Esophagus squamous epithelium (tissue), 5 donors: ENCODE measurements at regions not wholly inside any gene's neighbourhood (a gene's known extent, or its start where the extent isn't known, plus 50 kb on each side); places are given as distances from the start of the nearest gene placed in this dataset.

Experiments
- DNase-seq: peaks from one replicate; lab custom pipeline; 2025; lab: John Stamatoyannopoulos, UW
- H3K27ac ChIP-seq, 4 donors: fragments of 200-600 bp; sonication (generic); one replicate each; pipeline ENCODE4 v1.5.1; 2016 to 2019; ENCODE audit warnings: mild to moderate bottlenecking in 1 of 4
- H3K27me3 ChIP-seq, 4 donors: fragments of 200-600 bp; sonication (generic); 1 replicate in 3 of 4; 2 replicates in 1 of 4; pipeline versions ENCODE4 v1.5.1 to v1.6.0; 2017 to 2021; ENCODE audit warnings: antibody characterized with exemption in 1 of 4
- H3K36me3 ChIP-seq, 3 donors: fragments of 200-600 bp; sonication (generic); one replicate each; pipeline ENCODE4 v1.5.1; 2016 to 2019
- H3K4me1 ChIP-seq, 3 donors: fragments of 200-600 bp; sonication (generic); one replicate each; pipeline ENCODE4 v1.5.1; 2017 to 2019
- H3K4me3 ChIP-seq, 4 donors: fragments of 200-600 bp; sonication (generic); 1 replicate in 3 of 4; 2 replicates in 1 of 4; pipeline ENCODE4 v1.5.1; 2016 to 2019; ENCODE audit warnings: mild to moderate bottlenecking in 2 of 4, moderate library complexity in 1 of 4
- H3K9me3 ChIP-seq, 3 donors: fragments of 200-600 bp; sonication (generic); one replicate each; pipeline ENCODE4 v1.5.1; 2016 to 2019
- CTCF ChIP-seq, 6 experiments: fragments of 450-650 bp in 4 of 6; fragments of 200-600 bp in 2 of 6; sonication (generic) in 2 of 6; IDR thresholded peaks; one replicate each; pipeline ENCODE4 v1.5.1; 2016 to 2019; ENCODE audit warnings: antibody characterized with exemption in 6 of 6, mild to moderate bottlenecking in 4 of 6, moderate library complexity in 4 of 6
- POLR2A ChIP-seq, 4 donors: fragments of 450-650 bp; IDR thresholded peaks; one replicate each; pipeline ENCODE4 v1.6.1; 2017; ENCODE audit warnings: antibody characterized with exemption in 4 of 4, mild to moderate bottlenecking in 4 of 4, moderate library complexity in 3 of 4
- WGBS, 2 donors: methylation state at CpG; one replicate each; pipeline ENCODE4 v1.1.5; 2018; 5-methylcytosine and 5-hydroxymethylcytosine counted together
- intact Hi-C: fragments of 100-400 bp; cut with DNase I; formaldehyde crosslinking; loops from one replicate; pipeline ENCODE4 v1.15.0; 2022
- donor health status: DM: yes; HTN: yes; CAD: no.

GRCh38 chr2:83826577-83826976 lies 632.5 kb downstream of the SUCLG1 start:
- WGBS, 2 donors: 80 to 85% methylated on average over 5 of the region's 5 CpGs
- Histone ChIP-seq H3K4me3 (no peak overlapping the region), H3K27ac (no peak overlapping the region), H3K4me1 (no peaks in the 10 kb centered on the region), H3K9me3 (no peaks in the 10 kb centered on the region), H3K36me3 (no peaks in the 10 kb centered on the region), H3K27me3 (no peaks in the 10 kb centered on the region)
- DNase-seq: no peak
- no peak for TF ChIP-seq POLR2A (IDR thresholded peaks at IDR 0.05)
- no peak for TF ChIP-seq CTCF (IDR thresholded peaks at IDR 0.05)
- intact Hi-C loops: no loop called here

GRCh38 chr2:83823229-83823628 lies 635.9 kb downstream of the SUCLG1 start:
- DNase-seq: no peak
- H3K4me3 ChIP-seq: no peak overlapping the region
- H3K27me3 ChIP-seq: no peaks in the 10 kb centered on the region
- no peaks in the 10 kb centered on the region for H3K4me1 ChIP-seq
- intact Hi-C loops: no loop called here
- H3K9me3 ChIP-seq: no peaks in the 10 kb centered on the region
- TF ChIP-seq CTCF (IDR thresholded peaks at IDR 0.05) (no peak), POLR2A (IDR thresholded peaks at IDR 0.05) (no peak)
- no peak overlapping the region for H3K27ac ChIP-seq
- 50 to 76% methylated on average over 1 to 2 of the region's 2 CpGs for WGBS, 2 donors
- no peaks in the 10 kb centered on the region for H3K36me3 ChIP-seq

- no peak for DNase-seq
- Histone ChIP-seq H3K9me3 (no peaks in the 10 kb centered on the region), H3K4me3 (no peak overlapping the region), H3K4me1 (no peaks in the 10 kb centered on the region), H3K36me3 (no peaks in the 10 kb centered on the region), H3K27ac (no peak overlapping the region), H3K27me3 (no peaks in the 10 kb centered on the region)
- intact Hi-C loops: no loop called here
- TF ChIP-seq CTCF (IDR thresholded peaks at IDR 0.05) (no peak), POLR2A (IDR thresholded peaks at IDR 0.05) (no peak)
- WGBS, 2 donors: 39 to 45% methylated on average over 3 of the region's 3 CpGs
These were observed 641.6 kb downstream of the SUCLG1 start for GRCh38 chr2:83817511-83817910.

GRCh38 chr2:83808878-83809277 lies 650.2 kb downstream of the SUCLG1 start:
- no peaks in the 10 kb centered on the region for H3K36me3 ChIP-seq
- intact Hi-C loops: no loop called here
- H3K27me3 ChIP-seq: no peaks in the 10 kb centered on the region
- no peak for DNase-seq
- H3K4me3 ChIP-seq: no peak overlapping the region
- no peak for TF ChIP-seq CTCF (IDR thresholded peaks at IDR 0.05)
- no peak for TF ChIP-seq POLR2A (IDR thresholded peaks at IDR 0.05)
- no peaks in the 10 kb centered on the region for H3K4me1 ChIP-seq
- H3K27ac ChIP-seq: no peak overlapping the region
- 62 to 89% methylated on average over 1 of the region's 1 CpG for WGBS, 2 donors
- no peaks in the 10 kb centered on the region for H3K9me3 ChIP-seq

- 81 to 91% methylated on average over 5 of the region's 10 CpGs for WGBS, 2 donors
- no peaks in the 10 kb centered on the region for H3K36me3 ChIP-seq
These were observed 656.5 kb downstream of the SUCLG1 start for GRCh38 chr2:83802604-83803003.

More at GRCh38 chr2:83802604-83803003, 656.5 kb downstream of the SUCLG1 start:
- Histone ChIP-seq H3K27me3 (no peaks in the 10 kb centered on the region), H3K9me3 (peaks cover 0 to 5% (median 0%) of the 10 kb centered on the region in 3 donors), H3K4me3 (no peak overlapping the region), H3K27ac (no peak overlapping the region), H3K4me1 (no peaks in the 10 kb centered on the region)
- TF ChIP-seq POLR2A (IDR thresholded peaks at IDR 0.05): no peak
- TF ChIP-seq CTCF (IDR thresholded peaks at IDR 0.05): no peak
- intact Hi-C loops: no loop called here
- DNase-seq: no peak
